OCI-LY3 (cell line): ENCODE measurements at regions not wholly inside any gene's neighbourhood (a gene's known extent, or its start where the extent isn't known, plus 50 kb on each side); places are given as distances from the start of the nearest gene placed in this dataset.

Experiments used
- H2AFZ ChIP-seq: fragments of 200-600, 300-600 bp; shearing (Covaris generic); 2 replicates; pipeline ENCODE4 v1.6.0; 2014; ENCODE audit warnings: antibody characterized with exemption, low read depth, low read length
- H3K27ac ChIP-seq: fragments of 200-600, 300-600 bp; sonication (generic); 2 replicates; pipeline ENCODE4 v1.5.1; 2014; ENCODE audit warnings: mild to moderate bottlenecking, low read length, moderate library complexity, mixed read lengths
- H3K27me3 ChIP-seq: fragments of 200-600, 300-600 bp; sonication (generic); 2 replicates; pipeline ENCODE4 v1.6.1; 2014; ENCODE audit warnings: low read depth, low read length, mixed read lengths
- H3K36me3 ChIP-seq: fragments of 200-600, 300-600 bp; sonication (generic); replicated peaks from 2 replicates; pipeline ENCODE3; 2014; ENCODE audit warnings: low read depth, low read length, mixed read lengths
- H3K4me1 ChIP-seq: fragments of 300-600, 200-600 bp; sonication (generic); 2 replicates; pipeline ENCODE4 v1.6.1; 2014; ENCODE audit warnings: low read length, mixed read lengths
- H3K4me2 ChIP-seq: fragments of 200-600, 300-600 bp; sonication (generic); 2 replicates; pipeline ENCODE4 v1.6.1; 2014; ENCODE audit warnings: low read length, mixed read lengths
- H3K4me3 ChIP-seq: fragments of 300-600, 200-600 bp; sonication (generic); 2 replicates; pipeline ENCODE4 v1.5.1; 2014; ENCODE audit warnings: antibody characterized with exemption, mild to moderate bottlenecking, low read length, moderate library complexity
- H3K79me2 ChIP-seq: fragments of 300-600, 200-600 bp; shearing (Covaris generic); 2 replicates; pipeline ENCODE4 v1.6.1; 2014; ENCODE audit warnings: mild to moderate bottlenecking, low read length, mixed read lengths
- H3K9ac ChIP-seq: fragments of 300-600, 200-600 bp; shearing (Covaris generic); 2 replicates; pipeline ENCODE4 v1.6.0; 2014; ENCODE audit warnings: mild to moderate bottlenecking, low read length, moderate library complexity
- H3K9me3 ChIP-seq: fragments of 200-600, 300-600 bp; shearing (Covaris generic); 2 replicates; pipeline ENCODE4 v1.6.1; 2014; ENCODE audit warnings: low read length, mixed read lengths; ENCODE audit not compliant: insufficient read depth
- H4K20me1 ChIP-seq: fragments of 200-600, 300-600 bp; sonication (generic); 2 replicates; pipeline ENCODE4 v1.6.1; 2016; ENCODE audit warnings: low read length, mixed read lengths; ENCODE audit not compliant: insufficient read depth
- EZH2phosphoT487 ChIP-seq: fragments of 200-600 bp; shearing (Covaris generic); IDR thresholded peaks from 2 replicates; pipeline ENCODE4 v1.6.1; 2018; ENCODE audit warnings: antibody characterized with exemption, mixed run types, low read depth
- TF ChIP-seq, protein P1 (sequence below): fragments of 200-600, 300-600 bp; sonication (generic); IDR thresholded peaks from 2 replicates; pipeline ENCODE4 v1.5.1; 2014; ENCODE audit warnings: antibody characterized with exemption, low read length, low read depth

DNA sequence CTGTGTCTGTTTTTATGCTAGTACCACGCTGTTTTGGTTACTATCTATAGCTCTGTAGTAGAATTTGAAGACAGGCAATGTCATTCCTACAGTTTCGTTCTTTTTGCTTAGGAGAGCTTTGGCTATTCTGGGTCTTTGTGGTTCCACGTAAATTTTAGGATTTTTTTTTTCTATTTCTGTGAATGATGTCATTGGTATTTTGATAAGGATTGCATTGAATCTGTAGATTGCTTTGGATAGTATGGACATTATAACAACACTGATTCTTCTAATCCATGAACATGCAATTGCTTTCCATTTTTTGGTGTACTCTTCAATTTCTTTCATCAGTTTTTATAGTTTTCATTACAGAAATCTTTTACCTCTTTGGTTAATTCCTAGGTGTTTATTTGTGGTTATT is 345.2 kb downstream of the TMEM121 start:
- Histone ChIP-seq H3K36me3 (no peaks in the 10 kb centered on the region), H3K27ac (no peak overlapping the region), H3K4me3 (no peak overlapping the region), H3K27me3 (no peaks in the 10 kb centered on the region), H3K79me2 (no peaks in the 10 kb centered on the region), H3K9ac (no peak overlapping the region), H4K20me1 (no peaks in the 10 kb centered on the region), H2AFZ (no peak overlapping the region), H3K9me3 (no peaks in the 10 kb centered on the region), H3K4me2 (no peak overlapping the region), H3K4me1 (no peaks in the 10 kb centered on the region)
- TF ChIP-seq, protein P1, sequence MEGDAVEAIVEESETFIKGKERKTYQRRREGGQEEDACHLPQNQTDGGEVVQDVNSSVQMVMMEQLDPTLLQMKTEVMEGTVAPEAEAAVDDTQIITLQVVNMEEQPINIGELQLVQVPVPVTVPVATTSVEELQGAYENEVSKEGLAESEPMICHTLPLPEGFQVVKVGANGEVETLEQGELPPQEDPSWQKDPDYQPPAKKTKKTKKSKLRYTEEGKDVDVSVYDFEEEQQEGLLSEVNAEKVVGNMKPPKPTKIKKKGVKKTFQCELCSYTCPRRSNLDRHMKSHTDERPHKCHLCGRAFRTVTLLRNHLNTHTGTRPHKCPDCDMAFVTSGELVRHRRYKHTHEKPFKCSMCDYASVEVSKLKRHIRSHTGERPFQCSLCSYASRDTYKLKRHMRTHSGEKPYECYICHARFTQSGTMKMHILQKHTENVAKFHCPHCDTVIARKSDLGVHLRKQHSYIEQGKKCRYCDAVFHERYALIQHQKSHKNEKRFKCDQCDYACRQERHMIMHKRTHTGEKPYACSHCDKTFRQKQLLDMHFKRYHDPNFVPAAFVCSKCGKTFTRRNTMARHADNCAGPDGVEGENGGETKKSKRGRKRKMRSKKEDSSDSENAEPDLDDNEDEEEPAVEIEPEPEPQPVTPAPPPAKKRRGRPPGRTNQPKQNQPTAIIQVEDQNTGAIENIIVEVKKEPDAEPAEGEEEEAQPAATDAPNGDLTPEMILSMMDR, result no peak
- TF ChIP-seq EZH2phosphoT487, result no peak

GRCh38 chr14:105873870-105874512 is 347.6 kb downstream of the TMEM121 start:
- Histone ChIP-seq H2AFZ (no peak overlapping the region), H3K4me1 (no peaks in the 10 kb centered on the region), H3K4me3 (no peak overlapping the region), H3K36me3 (no peaks in the 10 kb centered on the region), H3K9ac (no peak overlapping the region), H3K27ac (no peak overlapping the region), H3K79me2 (no peaks in the 10 kb centered on the region), H4K20me1 (no peaks in the 10 kb centered on the region), H3K9me3 (no peaks in the 10 kb centered on the region), H3K27me3 (no peaks in the 10 kb centered on the region), H3K4me2 (no peak overlapping the region)
- no peak for TF ChIP-seq EZH2phosphoT487
- TF ChIP-seq, protein P1, result no peak

- Histone ChIP-seq H3K4me1 (no peaks in the 10 kb centered on the region), H3K27ac (no peak overlapping the region), H3K4me2 (no peak overlapping the region), H3K36me3 (no peaks in the 10 kb centered on the region), H3K9me3 (no peaks in the 10 kb centered on the region), H3K27me3 (no peaks in the 10 kb centered on the region), H3K9ac (no peak overlapping the region), H3K4me3 (no peak overlapping the region), H2AFZ (no peak overlapping the region), H4K20me1 (no peaks in the 10 kb centered on the region), H3K79me2 (no peaks in the 10 kb centered on the region)
- TF ChIP-seq, protein P1, result no peak
- TF ChIP-seq EZH2phosphoT487, result no peak
Observed at GRCh38 chr14:105876158-105876557, 349.8 kb downstream of the TMEM121 start.

DNA sequence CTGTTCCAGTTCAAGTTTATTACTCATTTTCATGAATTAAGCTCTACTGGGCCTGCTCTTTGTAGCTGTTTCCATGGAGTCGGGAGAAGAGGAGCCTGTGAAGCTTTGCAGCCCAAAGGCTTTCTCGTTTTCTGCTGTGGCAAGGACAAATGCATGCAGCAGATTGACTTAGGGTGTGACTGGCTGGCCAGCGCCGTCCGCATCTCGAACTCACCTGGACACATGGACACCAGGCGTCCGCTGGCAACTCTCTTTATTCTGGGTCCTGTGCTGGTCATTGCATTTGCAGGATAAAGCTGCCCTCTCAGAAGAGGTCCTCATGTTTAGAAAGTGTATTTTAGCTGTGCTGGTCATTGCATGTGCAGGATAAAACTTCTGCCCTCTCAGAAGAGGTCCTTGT is 350.4 kb downstream of the TMEM121 start:
- no peak overlapping the region for H3K4me3 ChIP-seq
- no peaks in the 10 kb centered on the region for H4K20me1 ChIP-seq
- TF ChIP-seq, protein P1, result no peak
- TF ChIP-seq EZH2phosphoT487, result no peak
- H2AFZ ChIP-seq, result no peak overlapping the region
- H3K27me3 ChIP-seq, result no peaks in the 10 kb centered on the region
- H3K9me3 ChIP-seq, result no peaks in the 10 kb centered on the region
- H3K79me2 ChIP-seq, result no peaks in the 10 kb centered on the region
- H3K36me3 ChIP-seq, result no peaks in the 10 kb centered on the region
- H3K27ac ChIP-seq, result no peak overlapping the region
- no peak overlapping the region for H3K9ac ChIP-seq
- H3K4me2 ChIP-seq, result no peak overlapping the region
- no peaks in the 10 kb centered on the region for H3K4me1 ChIP-seq
